ENCODE measurements at regions not wholly inside any gene's neighbourhood (a gene's known extent, or its start where the extent isn't known, plus 50 kb on each side); places are given as distances from the start of the nearest gene placed in this dataset.
"Not testable (repeated sequence)": the region's sequence is repeated elsewhere in the genome, so short reads cannot be mapped to it uniquely, and the experiment has no call there.

DNA sequence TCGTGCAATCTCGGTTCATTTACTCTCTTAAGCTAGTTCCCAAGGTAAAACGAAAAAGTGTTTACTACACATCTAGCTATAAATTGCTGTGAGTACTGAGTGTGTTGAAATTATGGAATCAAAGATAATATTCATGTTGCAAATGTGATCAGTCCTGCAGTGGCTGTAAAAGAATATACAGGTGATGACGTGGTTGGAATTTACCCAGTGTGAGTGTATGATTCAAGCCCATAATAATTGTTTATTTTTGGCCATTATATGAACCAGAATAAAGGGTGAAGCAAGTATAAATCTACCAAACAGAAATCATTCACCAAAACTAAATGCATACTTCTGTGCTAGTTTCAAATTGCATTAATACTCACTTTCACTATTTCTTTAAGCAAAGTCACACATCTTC is 1363.6 kb upstream of the CHAC2 start:
- no peak for DNase-seq (ENCODE audit: low spot score)

DNA sequence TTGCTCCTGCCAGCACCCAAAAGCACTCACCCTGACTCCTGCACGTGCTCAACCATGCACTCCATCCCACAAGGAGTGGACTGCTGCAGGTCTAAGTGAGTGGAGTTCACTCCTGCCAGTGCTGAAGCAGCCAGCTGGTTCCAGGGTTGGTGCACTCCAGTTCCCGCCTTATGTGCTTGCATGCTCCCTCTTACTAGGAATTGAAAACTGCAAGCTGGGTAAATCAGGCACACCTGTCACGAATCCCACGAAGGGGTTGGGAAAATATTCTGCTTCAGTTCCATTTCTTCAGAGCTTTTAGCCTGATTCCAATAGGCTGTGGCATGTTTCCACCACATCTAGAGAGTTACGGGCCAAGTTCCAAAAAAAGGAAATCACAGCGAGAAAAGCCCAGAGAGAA is 1365.5 kb upstream of the CHAC2 start:
- no peak for DNase-seq (ENCODE audit: low spot score)

- DNase-seq (ENCODE audit: low spot score): no peak
Measured at GRCh38 chr2:52396836-52397235, 1364.9 kb upstream of the NRXN1 start.

- no peak for DNase-seq (ENCODE audit: low spot score)
Measured at GRCh38 chr2:52395912-52396311, 1364.0 kb upstream of the NRXN1 start.

DNA sequence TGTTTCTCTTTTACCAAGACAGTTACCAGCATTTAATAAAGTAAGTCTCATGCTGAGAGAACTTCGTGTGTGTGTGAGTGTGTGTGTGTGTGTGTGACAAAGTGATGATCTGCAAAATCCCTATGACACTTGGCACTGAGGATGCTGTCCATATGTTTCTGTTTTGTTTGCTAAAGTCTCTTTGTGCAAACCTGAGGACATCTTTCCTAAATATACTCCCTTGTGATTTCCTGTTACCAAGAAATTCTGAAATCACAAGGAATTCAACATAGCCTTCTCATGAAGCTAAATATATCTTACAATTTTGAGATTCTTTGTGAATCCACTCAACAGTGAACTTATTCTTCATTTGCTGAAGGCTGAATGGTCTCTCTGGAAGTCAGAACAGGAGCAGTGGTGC is 1359.7 kb upstream of the NRXN1 start:
- no peak for DNase-seq (ENCODE audit: low spot score)

- DNase-seq (ENCODE audit: low spot score): no peak
Measured at GRCh38 chr2:52390651-52391050, 1358.7 kb upstream of the NRXN1 start.

DNA sequence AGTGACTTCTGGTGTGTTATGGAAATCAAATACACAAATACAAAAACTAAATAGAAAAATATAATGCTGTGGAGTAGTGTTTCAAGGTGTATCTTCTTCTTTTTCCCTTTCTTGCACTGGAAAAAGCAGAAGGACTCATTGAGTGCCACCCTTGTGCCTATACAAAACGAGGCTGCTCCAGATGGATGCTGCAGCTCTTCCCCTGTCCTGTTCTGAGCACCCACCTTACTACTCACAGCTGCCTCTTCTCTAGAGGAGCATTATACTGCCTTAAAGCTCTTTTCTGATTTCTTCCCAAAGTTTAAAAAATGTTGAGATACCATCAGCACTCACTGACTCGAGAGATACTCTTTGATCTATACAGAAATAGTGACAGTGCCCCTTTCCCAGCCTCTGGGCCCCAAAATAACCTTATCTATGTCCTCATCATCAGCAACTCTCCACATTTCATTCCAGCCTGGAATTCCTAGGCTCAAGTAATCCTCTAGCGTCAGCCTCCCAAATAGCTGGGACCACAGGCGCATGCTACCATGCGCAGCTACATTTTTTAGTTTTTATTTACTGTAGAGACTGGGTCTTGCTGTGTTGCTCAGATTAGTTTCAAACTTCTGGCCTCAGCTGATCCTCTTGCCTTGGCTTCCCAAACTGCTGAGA is 1356.1 kb upstream of the NRXN1 start:
- no peak for DNase-seq (ENCODE audit: low spot score)

DNA sequence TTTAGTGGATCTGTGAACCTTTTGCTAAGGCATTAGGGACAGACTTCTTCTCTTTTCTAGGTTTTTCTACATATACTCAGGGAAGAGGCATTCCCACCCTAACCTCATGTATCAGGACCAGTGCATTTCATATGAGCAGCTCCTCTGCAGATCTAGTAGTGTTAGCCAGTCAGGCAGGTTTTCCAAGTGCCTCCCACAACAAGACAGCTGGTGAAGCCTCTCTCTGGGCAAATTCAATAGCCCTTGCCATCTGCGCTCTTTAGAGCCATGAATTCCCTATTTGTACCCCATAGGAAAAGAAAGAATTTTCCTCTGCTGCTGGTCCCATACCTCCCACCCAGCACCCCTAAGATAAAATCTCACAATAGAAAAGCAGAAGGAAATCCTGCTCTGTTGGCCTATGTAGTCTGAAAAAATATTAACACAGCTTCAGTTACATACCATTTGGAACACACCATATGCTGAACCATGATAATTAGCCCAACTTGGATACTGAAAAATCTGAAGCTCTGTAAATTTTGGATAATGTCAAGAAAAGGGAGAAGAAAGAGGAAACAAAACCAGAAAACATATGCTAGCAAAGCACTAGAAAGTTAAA is 1354.6 kb upstream of the NRXN1 start:
- no peak for DNase-seq (ENCODE audit: low spot score)

DNA sequence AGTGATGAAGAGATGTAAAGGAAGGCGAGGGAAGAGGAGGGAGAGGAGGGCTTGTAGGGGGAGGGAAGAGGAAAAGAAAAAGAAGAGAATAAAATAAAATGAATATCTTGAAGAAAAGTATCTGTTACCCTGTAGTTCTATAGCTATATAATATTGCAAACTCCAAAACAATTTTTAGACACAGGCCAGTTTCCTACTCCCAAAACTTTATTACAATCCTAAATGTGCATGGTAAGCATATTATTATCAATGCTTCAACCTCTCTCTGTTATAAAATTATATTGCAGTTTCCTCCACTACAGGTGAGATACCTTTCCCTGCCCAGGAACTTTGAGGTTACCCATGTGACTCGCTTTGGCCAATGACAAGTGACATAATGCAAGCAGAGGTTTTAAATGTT is 1351.6 kb upstream of the NRXN1 start:
- DNase-seq (ENCODE audit: low spot score): peak; percentile 7

GRCh38 chr2:52369178-52369577 is 1337.2 kb upstream of the NRXN1 start:
- no peak for DNase-seq (ENCODE audit: low spot score)

DNA sequence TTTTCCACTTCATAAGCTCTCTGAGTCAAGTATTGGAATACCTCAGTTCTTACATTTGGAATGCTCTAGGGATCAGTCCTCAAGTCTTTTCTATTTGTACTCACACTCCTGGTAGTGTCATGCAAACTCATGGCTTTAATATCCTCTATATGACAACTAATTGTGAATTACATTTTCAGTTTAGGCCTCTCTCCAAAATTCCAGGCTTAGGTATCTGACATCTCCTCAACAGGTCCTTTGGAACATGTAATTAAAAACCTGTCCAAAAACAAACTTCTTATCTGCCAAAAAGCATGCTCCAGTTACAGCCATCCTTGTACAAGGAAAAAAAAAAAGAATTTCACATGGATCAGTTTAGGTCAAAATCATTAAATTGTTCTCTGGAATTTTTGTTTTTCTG is 1336.2 kb upstream of the NRXN1 start:
- no peak for DNase-seq (ENCODE audit: low spot score)

GRCh38 chr2:52365946-52366345 is 1334.0 kb upstream of the NRXN1 start:
- no peak for DNase-seq (ENCODE audit: low spot score)

DNA sequence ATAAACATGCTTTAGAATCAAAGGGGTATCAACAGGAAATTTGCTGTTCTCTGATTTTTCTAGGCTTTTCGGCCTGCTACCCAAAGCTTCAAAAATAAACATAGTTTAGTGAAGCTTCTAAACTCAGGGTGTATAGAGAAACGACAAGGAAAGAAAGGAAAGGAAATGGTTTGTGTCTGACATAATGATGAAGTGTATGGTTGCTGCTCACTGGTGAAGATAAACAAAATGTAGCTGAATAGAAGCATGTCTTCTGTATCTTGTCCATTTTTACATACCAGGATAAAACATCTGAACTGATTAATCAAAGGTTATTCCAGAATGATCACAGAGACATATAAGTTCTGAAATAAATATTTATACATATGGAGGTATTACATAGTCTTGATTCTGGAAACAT is 1324.6 kb upstream of the NRXN1 start:
- DNase-seq (ENCODE audit: low spot score): no peak

DNA sequence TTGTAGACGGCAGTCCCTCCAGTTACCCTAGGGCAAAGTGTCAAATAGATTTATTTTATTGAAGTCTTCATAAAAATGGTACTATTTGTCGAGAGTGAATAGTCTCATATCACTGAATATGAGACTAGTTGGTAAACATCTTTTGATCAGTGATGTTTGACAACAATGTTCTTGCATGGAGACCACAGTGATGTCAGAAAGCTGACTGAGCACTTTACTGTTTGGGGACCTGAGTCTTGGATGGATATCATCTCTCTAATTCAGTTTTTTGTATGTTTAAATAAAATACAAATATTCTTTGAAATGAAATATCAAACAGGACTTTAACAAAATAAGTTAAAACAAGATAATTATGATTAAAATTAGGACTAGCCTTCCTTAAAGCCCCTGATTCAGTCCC is 1315.4 kb upstream of the NRXN1 start:
- DNase-seq (ENCODE audit: low spot score): no peak

GRCh38 chr2:52345676-52346075 is 1313.7 kb upstream of the NRXN1 start:
- DNase-seq (ENCODE audit: low spot score): no peak

DNA sequence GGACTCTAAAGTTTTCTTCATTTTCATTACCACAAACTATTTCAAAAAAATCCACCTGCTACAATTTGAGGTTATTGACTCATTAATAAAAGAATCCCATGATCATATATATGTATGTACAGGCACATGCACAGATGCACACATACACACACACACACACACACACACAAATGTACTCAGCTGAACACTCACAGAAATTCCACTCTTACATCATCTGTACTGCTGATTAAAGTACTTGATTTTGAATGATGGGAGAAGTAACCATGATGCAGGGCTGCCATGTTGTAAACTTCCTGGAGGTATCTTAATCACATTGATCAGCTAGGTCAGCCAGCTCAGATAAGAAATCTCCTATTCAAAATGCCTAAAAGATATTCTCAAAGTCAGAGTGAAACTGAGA is 1313.2 kb upstream of the NRXN1 start:
- DNase-seq (ENCODE audit: low spot score): no peak

DNA sequence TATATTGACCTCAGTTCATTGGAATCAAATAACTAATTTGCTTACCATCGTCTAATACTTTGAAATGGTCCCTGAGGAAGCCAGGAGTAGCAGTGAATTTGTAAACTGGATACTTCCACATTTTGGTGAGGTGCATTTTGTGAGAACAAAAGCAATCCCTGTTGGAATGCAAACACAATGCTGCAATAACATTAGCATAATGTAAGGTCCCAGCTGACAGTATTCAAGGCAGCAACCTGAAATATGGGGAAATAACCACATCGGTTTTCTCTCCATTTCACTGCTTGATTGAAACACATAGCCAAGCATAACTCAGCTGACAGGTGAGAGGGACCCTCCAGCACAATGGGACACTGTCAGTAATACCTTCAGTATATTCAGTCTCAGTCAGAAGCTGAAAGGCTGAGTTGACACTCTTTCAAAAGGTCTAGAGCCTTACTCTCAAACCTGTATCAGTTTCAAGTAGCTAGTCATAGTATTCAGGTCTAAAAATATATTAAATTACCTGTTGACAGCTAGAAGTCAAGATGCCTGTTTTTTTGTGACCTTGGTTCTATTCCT is 1311.9 kb upstream of the NRXN1 start:
- no peak for DNase-seq (ENCODE audit: low spot score)

DNA sequence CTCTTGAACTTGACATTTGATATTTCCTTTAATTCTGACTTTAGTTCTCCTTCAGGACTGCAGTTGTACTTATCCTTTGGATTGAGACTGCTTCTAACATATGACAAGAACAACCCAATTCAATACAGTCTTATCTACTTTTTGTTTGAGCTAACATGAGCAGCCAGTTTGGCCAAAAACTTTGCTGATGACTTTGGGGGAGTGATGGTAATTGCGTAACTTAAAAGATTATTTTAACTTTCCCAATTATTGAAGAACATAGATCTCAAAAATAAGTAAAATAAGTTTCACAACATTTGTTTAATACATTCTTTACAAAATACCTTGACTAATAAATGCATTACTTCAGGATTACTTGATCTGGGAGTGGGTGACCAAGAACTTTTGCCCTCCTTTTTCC is 1311.1 kb upstream of the NRXN1 start:
- no peak for DNase-seq (ENCODE audit: low spot score)

GRCh38 chr2:52342458-52342857 is 1310.5 kb upstream of the NRXN1 start:
- DNase-seq (ENCODE audit: low spot score): no peak

GRCh38 chr2:52341732-52342131 is 1309.8 kb upstream of the NRXN1 start:
- DNase-seq (ENCODE audit: low spot score): no peak

DNA sequence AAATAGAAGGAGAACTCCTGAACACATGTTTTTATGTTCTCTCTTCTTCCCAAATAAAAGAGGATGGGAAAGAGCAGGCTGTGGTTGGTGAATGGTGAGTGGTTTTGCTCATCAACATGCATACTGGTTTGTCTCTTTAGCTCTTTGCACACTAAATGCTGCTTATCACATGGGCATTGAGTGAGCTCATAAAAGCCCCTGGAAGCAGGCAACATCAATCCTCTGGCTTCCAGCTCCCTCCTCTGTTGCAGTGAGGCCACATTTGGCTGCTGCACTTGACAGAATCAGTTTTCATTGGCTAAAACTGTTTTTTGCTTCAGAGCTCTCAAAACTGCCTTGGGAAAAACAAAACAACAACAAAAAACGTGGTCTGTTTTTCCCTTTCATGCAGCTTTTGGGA is 1308.2 kb upstream of the NRXN1 start:
- no peak for DNase-seq (ENCODE audit: low spot score)

- not testable (repeated sequence) for DNase-seq (ENCODE audit: low spot score)
Measured at GRCh38 chr2:52337786-52338185, 1305.9 kb upstream of the NRXN1 start.

DNA sequence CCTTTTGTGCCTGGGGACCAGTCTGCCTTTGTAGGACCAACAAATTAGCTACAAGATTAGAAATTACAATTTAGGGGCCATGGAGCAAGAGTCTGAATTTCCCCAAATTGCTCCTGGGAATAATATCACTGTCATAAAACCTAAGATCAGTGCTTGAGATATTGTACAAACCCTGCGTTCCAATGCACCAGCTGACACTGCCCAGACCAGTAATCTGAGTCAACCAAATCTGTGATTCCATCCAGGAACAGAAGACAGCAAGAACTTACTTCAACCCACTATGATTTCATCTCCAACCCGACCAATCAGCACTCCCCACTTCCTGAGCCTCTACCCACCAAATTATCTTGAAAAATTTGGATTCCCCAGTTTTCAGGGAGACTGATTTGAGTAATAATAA is 1305.0 kb upstream of the NRXN1 start:
- no peak for DNase-seq (ENCODE audit: low spot score)

- DNase-seq (ENCODE audit: low spot score): peak; percentile 60
Measured at GRCh38 chr2:52335727-52336126, 1303.8 kb upstream of the NRXN1 start.

Data from HT-29 (cell line).